MM.1S (cell line): ENCODE measurements at regions not wholly inside any gene's neighbourhood (a gene's known extent, or its start where the extent isn't known, plus 50 kb on each side); places are given as distances from the start of the nearest gene placed in this dataset.

Experiments
- DNase-seq: peaks from one replicate; pipeline ENCODE4 v3.0.0-alpha.2; 2015
- H2AFZ ChIP-seq: fragments of 300-600 bp; sonication (generic); 2 replicates; pipeline ENCODE4 v1.6.0; 2016; ENCODE audit warnings: antibody characterized with exemption, low read length
- H3F3A ChIP-seq: fragments of 300-600 bp; sonication (generic); 2 replicates; pipeline ENCODE4 v1.6.1; 2016; ENCODE audit warnings: mild to moderate bottlenecking, antibody characterized with exemption, low read length, moderate library complexity, mixed read lengths; ENCODE audit not compliant: insufficient read depth
- H3K27ac ChIP-seq: fragments of 300-600 bp; sonication (generic); 2 replicates; pipeline ENCODE4 v1.5.1; 2016; ENCODE audit warnings: mild to moderate bottlenecking, low read length
- H3K27me3 ChIP-seq: fragments of 300-600 bp; sonication (generic); replicated peaks from 2 replicates; pipeline ENCODE4 v1.6.0; 2016; ENCODE audit warnings: low read length; ENCODE audit not compliant: insufficient read depth
- H3K36me3 ChIP-seq: fragments of 300-600 bp; sonication (generic); replicated peaks from 2 replicates; pipeline ENCODE4 v1.6.1; 2016; ENCODE audit warnings: mild to moderate bottlenecking, low read length, mixed read lengths; ENCODE audit not compliant: insufficient read depth
- H3K4me1 ChIP-seq: fragments of 300-600 bp; sonication (generic); 2 replicates; pipeline ENCODE4 v1.6.1; 2016; ENCODE audit warnings: low read length, mixed read lengths
- H3K4me2 ChIP-seq: fragments of 300-600 bp; sonication (generic); 2 replicates; pipeline ENCODE4 v1.6.0; 2016; ENCODE audit warnings: low read depth, low read length
- H3K4me3 ChIP-seq: fragments of 300-600 bp; sonication (generic); 2 replicates; pipeline ENCODE4 v1.5.1; 2016; ENCODE audit warnings: low read length, mixed read lengths
- H3K79me2 ChIP-seq: fragments of 300-600 bp; sonication (generic); 2 replicates; pipeline ENCODE4 v1.6.1; 2016; ENCODE audit warnings: mixed run types, low read length, mixed read lengths
- H3K9ac ChIP-seq: fragments of 300-600 bp; sonication (generic); 2 replicates; pipeline ENCODE4 v1.6.1; 2016; ENCODE audit warnings: low read length, mixed read lengths
- H3K9me2 ChIP-seq: fragments of 300-600 bp; sonication (generic); replicated peaks from 2 replicates; pipeline ENCODE4 v1.6.1; 2016; ENCODE audit warnings: mild to moderate bottlenecking, low read length, mixed read lengths; ENCODE audit not compliant: insufficient read depth
- H3K9me3 ChIP-seq: fragments of 300-600 bp; sonication (generic); replicated peaks from 2 replicates; pipeline ENCODE4 v1.6.1; 2016; ENCODE audit warnings: mild to moderate bottlenecking, low read length, mixed read lengths; ENCODE audit not compliant: insufficient read depth
- H4K20me1 ChIP-seq: fragments of 300-600 bp; sonication (generic); 2 replicates; pipeline ENCODE4 v1.6.1; 2016; ENCODE audit warnings: mild to moderate bottlenecking, low read length, moderate library complexity, mixed read lengths; ENCODE audit not compliant: insufficient read depth
- CTCF ChIP-seq: fragments of 300-600 bp; sonication (generic); IDR thresholded peaks from 2 replicates; pipeline ENCODE4 v1.5.1; 2016; ENCODE audit warnings: antibody characterized with exemption, low read length, mixed read lengths
- EZH2 ChIP-seq: fragments of 300-600 bp; sonication (generic); optimal IDR thresholded peaks from 2 replicates; pipeline ENCODE3; 2017; ENCODE audit warnings: low read depth, mild to moderate bottlenecking, antibody characterized with exemption, low read length, mixed read lengths
- EZH2phosphoT487 ChIP-seq: fragments of 300-600 bp; sonication (generic); IDR thresholded peaks from 2 replicates; pipeline ENCODE4 v1.6.1; 2018; ENCODE audit warnings: antibody characterized with exemption, low read length

GRCh38 chr2:153802671-153803070, 69.1 kb upstream of the GALNT13 start:
- H3K4me1 ChIP-seq: no peaks in the 10 kb centered on the region

GRCh38 chr2:153808679-153809078, 63.0 kb upstream of the GALNT13 start:
- no peak overlapping the region for H2AFZ ChIP-seq
- no peak for DNase-seq
- no peak overlapping the region for H3K4me3 ChIP-seq
- TF ChIP-seq EZH2 (no peak), EZH2phosphoT487 (no peak), CTCF (no peak)
- H3K9me2 ChIP-seq: no peaks in the 10 kb centered on the region
- H3K4me2 ChIP-seq: no peak overlapping the region
- H3K79me2 ChIP-seq: no peaks in the 10 kb centered on the region
- H3K9me3 ChIP-seq: no peaks in the 10 kb centered on the region
- no peaks in the 10 kb centered on the region for H3K36me3 ChIP-seq
- no peak overlapping the region for H3K27ac ChIP-seq
- no peaks in the 10 kb centered on the region for H3K4me1 ChIP-seq
- H3K27me3 ChIP-seq: no peaks in the 10 kb centered on the region
- H4K20me1 ChIP-seq: no peaks in the 10 kb centered on the region
- H3K9ac ChIP-seq: no peak overlapping the region
- no peaks in the 10 kb centered on the region for H3F3A ChIP-seq

More at GRCh38 chr2:153802671-153803070, 69.1 kb upstream of the GALNT13 start:
- Histone ChIP-seq H3K4me2 (no peak overlapping the region), H3K79me2 (no peaks in the 10 kb centered on the region), H3K36me3 (no peaks in the 10 kb centered on the region), H2AFZ (no peak overlapping the region), H3K9ac (no peak overlapping the region), H3K4me3 (no peak overlapping the region), H3F3A (no peaks in the 10 kb centered on the region), H4K20me1 (no peaks in the 10 kb centered on the region), H3K27me3 (no peaks in the 10 kb centered on the region), H3K9me3 (no peaks in the 10 kb centered on the region), H3K27ac (no peak overlapping the region), H3K9me2 (no peaks in the 10 kb centered on the region)
- TF ChIP-seq EZH2 (no peak), CTCF (no peak), EZH2phosphoT487 (no peak)
- DNase-seq: no peak

- Histone ChIP-seq H3K4me2 (no peak overlapping the region), H3K9me3 (no peaks in the 10 kb centered on the region), H3K9me2 (no peaks in the 10 kb centered on the region), H3K9ac (no peak overlapping the region), H3K4me1 (no peaks in the 10 kb centered on the region), H2AFZ (no peak overlapping the region), H3K27me3 (no peaks in the 10 kb centered on the region), H4K20me1 (no peaks in the 10 kb centered on the region), H3K79me2 (no peaks in the 10 kb centered on the region), H3F3A (no peaks in the 10 kb centered on the region), H3K27ac (no peak overlapping the region), H3K4me3 (no peak overlapping the region), H3K36me3 (no peaks in the 10 kb centered on the region)
- no peak for DNase-seq
- TF ChIP-seq CTCF: no peak
- TF ChIP-seq EZH2: no peak
Observed at GRCh38 chr2:153811516-153811915, 60.2 kb upstream of the GALNT13 start.
